ENCODE measurements at regions not wholly inside any gene's neighbourhood (a gene's known extent, or its start where the extent isn't known, plus 50 kb on each side); places are given as distances from the start of the nearest gene placed in this dataset.

GRCh38 chr1:5495596-5496410 is 496.4 kb downstream of the NPHP4 start:
- Histone ChIP-seq H3K79me2 (replicated peaks; ENCODE audit: insufficient read depth) (no peaks in the 10 kb centered on the region), H3K4me3 (no peak overlapping the region), H3K4me1 (ENCODE audit: insufficient read depth) (no peaks in the 10 kb centered on the region), H3K36me3 (ENCODE audit: insufficient read depth) (no peaks in the 10 kb centered on the region), H3K27me3 (ENCODE audit: insufficient read depth) (no peaks in the 10 kb centered on the region), H4K20me1 (replicated peaks; ENCODE audit: insufficient read depth) (no peaks in the 10 kb centered on the region), H3F3A (replicated peaks; ENCODE audit: low read depth) (no peaks in the 10 kb centered on the region), H3K27ac (ENCODE audit: low read depth) (no peak overlapping the region), H3K9me2 (ENCODE audit: insufficient read depth) (no peaks in the 10 kb centered on the region), H2AFZ (no peak overlapping the region), H3K4me2 (no peak overlapping the region)
- no peaks in the 10 kb centered on the region; the same call in 2 of the 3 replicates for H3K9me3 Mint-ChIP-seq
- no peak overlapping the region for H3K4me3 Mint-ChIP-seq
- H3K27me3 Mint-ChIP-seq (ENCODE audit: insufficient read depth, low read depth, poor library complexity): peaks cover 4% of the 10 kb centered on the region
- peaks cover 3% of the 10 kb centered on the region; the same call in 1 of the 3 replicates for H3K4me1 Mint-ChIP-seq
- TF ChIP-seq POLR2AphosphoS5 (IDR thresholded peaks at IDR 0.05; ENCODE audit: low read depth) (no peak), EZH2 (IDR thresholded peaks at IDR 0.05; ENCODE audit: low read depth, unreplicated experiment) (no peak), ZNF462 (CRISPR knock-in tag; IDR thresholded peaks at IDR 0.05) (no peak), EZH2phosphoT487 (IDR thresholded peaks at IDR 0.05; ENCODE audit: unreplicated experiment) (no peak), NANOG (IDR thresholded peaks at IDR 0.05; ENCODE audit: borderline replicate concordance) (no peak), REST (IDR thresholded peaks at IDR 0.05; ENCODE audit: unreplicated experiment) (no peak), ZNF331 (CRISPR knock-in tag; IDR thresholded peaks at IDR 0.05; ENCODE audit: low read depth) (no peak), STAT1 (IDR thresholded peaks at IDR 0.05; ENCODE audit: unreplicated experiment) (no peak), ZNF114 (CRISPR knock-in tag; IDR thresholded peaks at IDR 0.05) (no peak), CREB1 (CRISPR knock-in tag; IDR thresholded peaks at IDR 0.05; ENCODE audit: low read depth) (no peak), ETS1 (IDR thresholded peaks at IDR 0.05) (no peak), JUNB (IDR thresholded peaks at IDR 0.05; ENCODE audit: unreplicated experiment) (no peak)
- TF ChIP-seq, protein P1, sequence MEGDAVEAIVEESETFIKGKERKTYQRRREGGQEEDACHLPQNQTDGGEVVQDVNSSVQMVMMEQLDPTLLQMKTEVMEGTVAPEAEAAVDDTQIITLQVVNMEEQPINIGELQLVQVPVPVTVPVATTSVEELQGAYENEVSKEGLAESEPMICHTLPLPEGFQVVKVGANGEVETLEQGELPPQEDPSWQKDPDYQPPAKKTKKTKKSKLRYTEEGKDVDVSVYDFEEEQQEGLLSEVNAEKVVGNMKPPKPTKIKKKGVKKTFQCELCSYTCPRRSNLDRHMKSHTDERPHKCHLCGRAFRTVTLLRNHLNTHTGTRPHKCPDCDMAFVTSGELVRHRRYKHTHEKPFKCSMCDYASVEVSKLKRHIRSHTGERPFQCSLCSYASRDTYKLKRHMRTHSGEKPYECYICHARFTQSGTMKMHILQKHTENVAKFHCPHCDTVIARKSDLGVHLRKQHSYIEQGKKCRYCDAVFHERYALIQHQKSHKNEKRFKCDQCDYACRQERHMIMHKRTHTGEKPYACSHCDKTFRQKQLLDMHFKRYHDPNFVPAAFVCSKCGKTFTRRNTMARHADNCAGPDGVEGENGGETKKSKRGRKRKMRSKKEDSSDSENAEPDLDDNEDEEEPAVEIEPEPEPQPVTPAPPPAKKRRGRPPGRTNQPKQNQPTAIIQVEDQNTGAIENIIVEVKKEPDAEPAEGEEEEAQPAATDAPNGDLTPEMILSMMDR (conservative IDR thresholded peaks at IDR 0.05; ENCODE audit: low read depth in 2 of 2): no peak
- H3K36me3 Mint-ChIP-seq (ENCODE audit: low read depth): no peaks in the 10 kb centered on the region
- no peak overlapping the region for H3K27ac Mint-ChIP-seq
- ATAC-seq: no peak
- DNase-seq (ENCODE audit: low spot score): no peak
